Activated naive CD4-positive, alpha-beta T cell treated with anti-CD3 and anti-CD28 coated beads, Interleukin-2, amount 50 U/mL, for 24 hours (primary cell): ENCODE measurements at regions not wholly inside any gene's neighbourhood (a gene's known extent, or its start where the extent isn't known, plus 50 kb on each side); places are given as distances from the start of the nearest gene placed in this dataset.
"Not testable (repeated sequence)": the region's sequence is repeated elsewhere in the genome, so short reads cannot be mapped to it uniquely, and the experiment has no call there.

Experiments used
- H3K27ac Mint-ChIP-seq: one replicate; pipeline ENCODE4 v1.8.0; 2021; ENCODE audit warnings: mild to moderate bottlenecking, mixed read lengths
- H3K27me3 Mint-ChIP-seq: one replicate; pipeline ENCODE4 v1.8.0; 2021; ENCODE audit warnings: mixed read lengths
- H3K36me3 Mint-ChIP-seq: one replicate; pipeline ENCODE4 v1.8.0; 2021; ENCODE audit warnings: mixed read lengths
- H3K4me1 Mint-ChIP-seq: one replicate; pipeline ENCODE4 v1.8.0; 2021; ENCODE audit warnings: mixed read lengths
- H3K4me3 Mint-ChIP-seq: one replicate; pipeline ENCODE4 v1.8.0; 2021; ENCODE audit warnings: mild to moderate bottlenecking, mixed read lengths
- H3K9me3 Mint-ChIP-seq: one replicate; pipeline ENCODE4 v1.8.0; 2021; ENCODE audit warnings: mixed read lengths

DNA sequence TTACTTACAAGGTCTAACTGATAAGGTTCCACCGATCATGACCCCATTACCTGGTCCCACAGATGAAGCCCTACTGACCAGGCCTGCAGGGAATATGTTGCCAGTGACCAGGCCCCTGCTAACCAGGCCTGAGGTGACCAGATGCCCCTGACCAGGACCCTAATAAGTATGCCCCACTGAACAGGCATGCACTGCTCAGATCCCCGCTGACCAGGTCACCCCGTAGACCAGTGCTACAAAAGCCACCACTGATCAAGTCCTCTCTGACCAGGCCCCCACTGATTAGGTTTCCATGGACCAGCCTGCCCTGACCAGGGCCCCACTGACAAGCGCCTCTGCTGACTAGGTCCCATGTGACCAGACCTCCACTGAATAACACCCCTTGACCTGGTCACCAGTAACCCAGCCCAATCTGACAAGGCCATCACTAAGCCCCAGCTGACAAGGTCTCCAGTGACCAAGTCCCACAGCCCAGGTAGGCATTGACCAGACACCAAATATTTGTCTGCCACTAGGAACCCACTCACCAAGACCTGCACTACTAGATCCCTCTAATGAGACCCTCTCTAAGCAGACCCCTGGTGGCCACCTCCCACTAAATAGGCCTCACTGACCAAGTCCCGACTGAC, 228.5 kb downstream of the CWH43 start:
- not testable (repeated sequence) for H3K4me1 Mint-ChIP-seq, H3K36me3 Mint-ChIP-seq, H3K4me3 Mint-ChIP-seq, H3K27me3 Mint-ChIP-seq, H3K27ac Mint-ChIP-seq
- H3K9me3 Mint-ChIP-seq = peaks cover 17% of the 10 kb centered on the region

DNA sequence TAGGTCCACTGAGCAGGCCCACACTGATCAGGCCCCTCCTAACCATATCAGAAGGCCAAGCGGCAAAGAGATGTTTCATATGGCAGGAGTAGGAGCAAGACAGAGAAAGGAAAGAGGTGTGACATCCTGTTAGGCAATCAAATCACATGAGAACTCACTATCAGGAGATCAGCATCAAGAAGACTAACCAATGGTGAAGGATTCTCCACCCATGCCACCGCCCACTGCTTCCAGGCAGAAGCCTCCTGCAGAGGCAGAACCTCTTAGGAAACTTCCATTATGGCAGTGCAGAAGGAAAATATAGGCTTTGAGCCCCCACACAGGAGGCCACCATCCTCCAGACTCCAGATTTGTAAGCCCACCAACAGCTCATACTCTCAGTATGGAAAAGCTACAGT, 229.0 kb downstream of the CWH43 start:
- not testable (repeated sequence) for H3K27me3 Mint-ChIP-seq, H3K4me1 Mint-ChIP-seq, H3K27ac Mint-ChIP-seq, H3K36me3 Mint-ChIP-seq, H3K4me3 Mint-ChIP-seq
- peaks cover 17% of the 10 kb centered on the region for H3K9me3 Mint-ChIP-seq

DNA sequence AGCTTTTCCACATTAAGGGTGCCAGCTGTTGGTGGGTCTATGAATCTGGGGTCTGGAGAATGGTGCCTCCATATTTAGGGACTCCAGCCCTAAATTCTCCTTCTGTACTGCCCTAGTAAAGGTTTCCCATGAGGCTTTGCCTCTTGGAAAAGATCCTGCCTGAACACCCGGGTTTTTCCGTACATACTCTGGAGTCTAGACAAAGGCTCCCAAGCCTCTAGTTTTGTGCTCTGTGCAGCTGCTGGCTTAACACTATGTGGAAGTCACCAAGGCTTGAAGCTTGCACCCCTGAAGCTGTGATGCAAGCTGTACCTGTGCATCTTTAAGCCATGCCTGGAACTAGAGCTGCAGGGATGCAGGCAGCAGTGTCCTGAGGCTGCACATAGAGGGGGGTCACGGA, 230.5 kb downstream of the CWH43 start:
- not testable (repeated sequence) for H3K4me1 Mint-ChIP-seq, H3K4me3 Mint-ChIP-seq, H3K36me3 Mint-ChIP-seq, H3K27me3 Mint-ChIP-seq, H3K27ac Mint-ChIP-seq
- peaks cover 27% of the 10 kb centered on the region for H3K9me3 Mint-ChIP-seq

DNA sequence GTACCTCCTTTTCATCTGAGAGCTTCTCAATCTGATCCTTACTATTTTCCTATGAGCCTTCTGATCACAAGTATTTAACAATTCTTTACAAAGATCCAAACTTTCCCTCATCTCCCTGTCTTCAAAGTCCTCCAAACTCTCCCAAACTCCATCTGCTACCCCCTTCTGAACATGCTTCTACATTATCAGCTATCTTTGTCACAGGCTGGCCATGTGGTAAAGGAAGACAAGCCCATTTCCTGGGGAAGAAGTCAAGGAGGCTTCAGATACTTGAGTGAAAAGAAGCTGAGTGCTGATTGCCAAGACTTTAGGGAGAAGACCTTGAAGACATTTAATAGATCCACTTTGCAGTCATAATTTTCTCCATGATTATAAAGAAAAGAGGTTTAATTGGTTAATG, 231.4 kb downstream of the CWH43 start:
- Mint-ChIP-seq H3K27me3 (no peaks in the 10 kb centered on the region), H3K4me1 (no peaks in the 10 kb centered on the region), H3K36me3 (peaks cover 1% of the 10 kb centered on the region), H3K4me3 (no peak overlapping the region), H3K27ac (no peak overlapping the region), H3K9me3 (peaks cover 36% of the 10 kb centered on the region)

DNA sequence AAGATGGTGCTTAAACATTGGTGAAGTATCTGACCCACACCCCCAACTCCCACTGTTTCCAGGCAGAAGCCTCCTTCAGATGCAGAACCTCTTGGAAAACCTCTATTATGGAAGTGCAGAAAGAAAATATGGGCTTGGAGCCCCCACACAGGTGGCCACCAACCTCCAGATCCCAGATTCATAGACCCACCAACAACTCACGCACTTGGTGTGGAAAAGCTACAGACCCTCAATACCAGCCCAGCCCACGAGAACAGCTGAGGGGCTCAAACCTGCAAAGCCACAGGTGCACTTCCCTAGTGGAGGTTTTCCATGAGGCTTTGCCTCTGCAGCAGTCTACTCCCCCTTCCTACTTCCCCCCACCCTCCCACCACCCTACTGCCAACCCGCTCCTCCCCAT, 232.0 kb downstream of the CWH43 start:
- H3K9me3 Mint-ChIP-seq = peaks cover 39% of the 10 kb centered on the region

DNA sequence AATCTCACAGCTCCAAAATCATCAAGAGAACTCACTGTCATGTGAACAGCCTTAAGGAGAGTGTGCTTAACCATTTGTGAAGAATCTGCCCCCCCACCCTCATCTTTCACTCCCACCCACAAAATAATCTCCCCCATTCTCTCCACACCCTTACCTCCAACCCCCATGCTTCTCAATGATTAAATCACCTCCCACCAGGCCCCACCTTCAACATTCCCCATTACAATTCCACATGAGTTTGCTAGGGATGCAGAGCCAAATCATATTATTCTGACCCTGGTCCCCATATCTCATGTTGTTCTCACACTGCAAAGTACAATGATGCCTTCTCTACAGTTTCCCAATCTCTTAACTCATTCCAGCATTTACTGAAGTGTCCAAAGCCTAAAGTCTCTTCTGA, 232.9 kb downstream of the CWH43 start:
- H3K4me1 Mint-ChIP-seq, H3K27me3 Mint-ChIP-seq, H3K27ac Mint-ChIP-seq, H3K4me3 Mint-ChIP-seq, H3K36me3 Mint-ChIP-seq: not testable (repeated sequence)
- peaks cover 41% of the 10 kb centered on the region for H3K9me3 Mint-ChIP-seq

More for the DNA sequence above, 232.0 kb downstream of the CWH43 start:
- not testable (repeated sequence) for H3K4me1 Mint-ChIP-seq, H3K27ac Mint-ChIP-seq, H3K4me3 Mint-ChIP-seq, H3K36me3 Mint-ChIP-seq, H3K27me3 Mint-ChIP-seq

DNA sequence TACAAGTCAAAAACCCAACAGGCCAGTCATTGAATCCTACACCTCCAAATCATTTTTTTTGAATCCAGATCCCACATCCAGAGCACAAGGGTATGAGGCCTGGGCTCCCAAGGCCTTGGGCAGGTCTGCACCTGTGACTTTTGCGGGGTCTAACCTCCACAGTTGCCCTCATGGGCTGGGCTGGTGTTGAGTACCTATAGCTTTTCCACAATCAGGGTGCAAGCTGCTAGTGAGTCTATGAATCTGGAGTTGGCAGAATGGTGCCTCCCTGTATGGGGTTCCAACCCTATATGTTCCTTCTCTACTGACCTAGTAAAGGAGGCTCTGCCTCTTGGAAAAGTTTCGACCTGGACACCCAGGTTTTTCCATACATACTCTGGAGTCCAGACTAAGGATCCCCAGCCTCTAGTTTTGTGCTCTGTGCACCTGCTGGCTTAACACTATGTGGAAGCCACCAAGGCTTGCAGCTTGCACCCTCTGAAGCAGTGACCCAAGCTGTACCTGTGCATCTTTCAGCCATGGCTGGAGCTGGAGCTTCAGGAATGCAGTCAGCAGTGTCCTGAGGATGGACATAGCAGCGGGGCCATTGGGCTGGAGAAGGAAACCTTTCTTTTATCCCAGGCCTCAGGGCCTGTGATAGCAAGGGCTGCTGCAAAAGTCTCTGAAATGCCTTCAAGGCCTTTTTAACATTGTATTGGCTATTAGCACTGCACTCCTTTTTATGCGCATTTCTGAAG, 233.6 kb downstream of the CWH43 start:
- not testable (repeated sequence) for H3K27ac Mint-ChIP-seq, H3K4me3 Mint-ChIP-seq, H3K36me3 Mint-ChIP-seq, H3K27me3 Mint-ChIP-seq, H3K4me1 Mint-ChIP-seq
- H3K9me3 Mint-ChIP-seq = peaks cover 41% of the 10 kb centered on the region

DNA sequence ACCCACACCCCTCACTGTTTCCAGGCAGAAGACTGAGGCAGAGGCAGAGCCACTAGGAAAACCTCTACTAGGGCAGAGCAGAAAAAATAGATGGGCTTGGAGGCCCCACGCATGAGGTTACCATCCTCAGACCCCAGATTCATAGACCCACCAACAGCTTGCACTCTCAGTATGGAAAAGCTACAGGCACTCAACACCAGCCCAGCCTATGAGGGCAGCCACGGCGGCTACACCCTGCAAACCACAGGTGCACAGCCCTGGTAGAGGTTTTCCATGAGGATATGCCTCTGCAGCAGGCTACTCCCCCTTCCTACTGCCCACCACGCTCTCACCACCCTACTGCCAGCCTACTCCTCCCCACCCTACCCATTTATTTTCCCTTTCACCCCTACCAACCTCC, 235.1 kb downstream of the CWH43 start:
- Mint-ChIP-seq H3K27ac (no peak overlapping the region), H3K4me3 (no peak overlapping the region), H3K27me3 (no peaks in the 10 kb centered on the region), H3K36me3 (peaks cover 3% of the 10 kb centered on the region), H3K9me3 (peaks cover 40% of the 10 kb centered on the region), H3K4me1 (no peaks in the 10 kb centered on the region)

DNA sequence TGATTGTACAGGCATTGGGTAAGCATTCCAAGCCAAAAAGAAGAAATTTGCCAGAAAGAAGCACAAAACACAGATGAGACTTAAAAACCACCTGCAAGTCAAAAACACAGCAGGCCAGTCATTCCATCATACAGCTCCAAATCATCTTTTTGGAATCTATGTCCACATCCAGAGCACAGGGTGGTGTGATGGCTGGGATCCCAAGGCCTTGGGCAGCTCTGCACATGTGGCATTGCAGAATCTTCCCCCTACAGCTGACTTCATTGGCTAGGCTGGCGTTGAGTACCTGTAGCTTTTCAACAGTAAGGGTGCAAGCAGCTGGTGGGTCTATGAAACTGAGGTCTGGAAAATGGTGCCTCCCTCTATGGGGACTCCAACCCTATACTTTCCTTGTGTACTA, 236.7 kb downstream of the CWH43 start:
- H3K4me1 Mint-ChIP-seq, H3K27ac Mint-ChIP-seq, H3K4me3 Mint-ChIP-seq, H3K27me3 Mint-ChIP-seq, H3K36me3 Mint-ChIP-seq: not testable (repeated sequence)
- peaks cover 38% of the 10 kb centered on the region for H3K9me3 Mint-ChIP-seq

DNA sequence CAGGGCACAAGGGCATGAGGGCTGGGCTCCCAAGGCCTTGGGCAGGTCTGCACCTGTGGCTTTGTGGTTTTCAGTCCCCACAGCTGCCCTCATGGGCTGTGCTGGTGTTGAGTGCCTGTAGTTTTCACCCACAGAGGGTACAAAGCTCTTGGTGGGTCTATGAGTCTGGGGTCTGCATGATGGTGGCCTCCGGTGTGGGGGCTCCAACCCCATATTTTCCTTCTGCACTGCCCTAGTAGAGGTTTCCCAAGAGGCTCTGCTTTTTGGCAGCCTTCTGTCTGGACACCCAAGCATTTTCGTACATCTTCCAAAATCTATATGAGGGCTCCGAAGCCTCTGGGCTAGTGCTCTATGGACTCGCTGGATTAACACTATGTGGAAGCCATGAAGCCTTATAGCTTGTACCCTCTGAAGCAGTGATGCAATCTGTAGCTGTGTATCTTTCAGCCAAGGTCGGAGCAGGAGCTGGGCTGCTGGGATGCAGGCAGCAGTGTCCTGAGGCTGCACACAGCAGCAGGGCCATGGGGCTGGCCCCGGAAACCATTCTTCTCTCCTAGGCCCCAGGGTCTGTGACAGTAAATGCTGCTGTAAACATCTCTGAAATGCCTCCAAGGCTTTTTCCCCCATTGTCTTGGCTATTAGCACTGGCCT, 240.3 kb downstream of the CWH43 start:
- H3K4me3 Mint-ChIP-seq, H3K36me3 Mint-ChIP-seq, H3K4me1 Mint-ChIP-seq: not testable (repeated sequence)

DNA sequence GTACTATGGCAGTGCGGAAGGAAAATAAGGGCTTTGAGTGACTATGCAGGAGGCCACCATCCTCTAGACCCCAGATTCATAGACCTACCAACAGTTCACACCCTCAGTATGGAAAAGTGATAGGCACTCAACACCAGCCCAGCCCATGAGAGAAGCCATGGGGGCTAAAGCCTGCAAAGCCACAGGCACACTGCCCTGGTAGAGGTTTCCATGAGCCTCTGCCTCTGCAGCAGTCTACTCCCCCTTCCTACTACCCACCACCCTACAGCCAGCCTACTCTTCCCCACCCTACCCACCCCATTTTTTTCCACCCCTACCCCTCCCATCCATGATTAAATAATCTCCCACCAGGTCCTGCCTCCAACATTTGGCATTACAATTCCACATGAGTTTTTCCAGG, 241.9 kb downstream of the CWH43 start:
- not testable (repeated sequence) for H3K27me3 Mint-ChIP-seq, H3K36me3 Mint-ChIP-seq, H3K27ac Mint-ChIP-seq, H3K4me3 Mint-ChIP-seq, H3K4me1 Mint-ChIP-seq
- peaks cover 11% of the 10 kb centered on the region for H3K9me3 Mint-ChIP-seq

More for the DNA sequence above, 240.3 kb downstream of the CWH43 start:
- not testable (repeated sequence) for H3K27me3 Mint-ChIP-seq, H3K27ac Mint-ChIP-seq
- peaks cover 26% of the 10 kb centered on the region for H3K9me3 Mint-ChIP-seq

DNA sequence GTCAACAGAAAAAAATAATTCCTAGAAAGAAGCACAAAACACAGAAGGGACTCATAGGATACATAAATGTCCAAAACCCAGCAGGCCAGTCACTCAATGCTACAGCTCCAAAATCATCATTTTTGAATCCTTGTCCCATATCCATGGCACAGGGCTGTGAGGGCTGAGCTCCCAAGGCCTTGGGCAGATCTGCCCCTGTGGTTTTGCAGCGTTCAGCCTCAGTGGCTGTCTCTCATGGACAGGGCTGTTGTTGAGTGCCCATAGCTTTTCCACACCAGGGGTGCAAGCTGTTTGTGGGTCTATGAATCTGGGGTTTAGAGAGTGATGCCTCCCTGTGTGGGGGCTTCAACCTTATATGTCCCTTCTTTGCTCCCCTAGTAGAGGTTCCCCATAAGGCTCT, 243.2 kb downstream of the CWH43 start:
- not testable (repeated sequence) for H3K4me3 Mint-ChIP-seq, H3K9me3 Mint-ChIP-seq, H3K36me3 Mint-ChIP-seq

DNA sequence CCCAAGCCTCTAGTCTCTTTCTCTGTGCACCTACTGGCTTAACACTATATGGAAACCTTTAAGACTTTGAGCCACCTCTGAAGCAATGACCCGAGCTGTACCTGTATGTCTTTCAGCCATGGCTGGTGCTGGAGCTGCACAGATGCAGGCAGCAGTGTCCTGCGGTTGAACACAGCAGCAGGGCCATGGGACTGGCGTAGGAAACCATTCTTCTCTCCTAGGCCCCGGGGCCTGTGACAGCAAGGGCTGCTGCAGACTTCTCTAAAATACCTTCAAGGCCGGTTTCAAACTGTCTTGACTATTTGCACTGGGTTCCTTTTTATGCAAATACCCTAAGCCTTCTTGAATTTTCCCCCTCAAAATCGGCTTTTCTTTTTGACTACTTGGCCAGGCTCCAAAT, 243.6 kb downstream of the CWH43 start:
- not testable (repeated sequence) for H3K9me3 Mint-ChIP-seq, H3K27ac Mint-ChIP-seq, H3K36me3 Mint-ChIP-seq, H3K4me1 Mint-ChIP-seq, H3K27me3 Mint-ChIP-seq, H3K4me3 Mint-ChIP-seq

More for the DNA sequence above, 243.2 kb downstream of the CWH43 start:
- not testable (repeated sequence) for H3K27me3 Mint-ChIP-seq, H3K4me1 Mint-ChIP-seq, H3K27ac Mint-ChIP-seq

DNA sequence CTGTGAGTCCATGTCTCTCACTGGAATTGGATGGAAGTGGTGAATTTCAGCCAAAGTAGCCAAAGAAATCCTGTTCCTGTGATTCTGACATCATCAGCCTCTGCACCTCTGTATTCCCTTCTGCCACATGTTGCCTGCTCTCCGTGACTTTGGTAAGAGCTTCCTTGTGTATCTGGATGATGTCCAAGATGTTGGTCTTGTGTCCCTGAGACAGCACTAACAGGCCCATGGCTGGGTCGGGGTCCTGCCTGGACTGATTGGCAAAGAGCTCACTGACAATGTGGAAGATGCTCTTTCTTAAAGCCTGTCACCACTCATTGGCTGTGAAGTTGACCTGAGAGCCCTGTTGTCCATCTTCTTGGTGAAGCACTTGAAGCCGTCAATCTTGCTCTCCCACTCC, 247.3 kb downstream of the CWH43 start:
- H3K27ac Mint-ChIP-seq, H3K36me3 Mint-ChIP-seq, H3K27me3 Mint-ChIP-seq, H3K4me1 Mint-ChIP-seq, H3K4me3 Mint-ChIP-seq, H3K9me3 Mint-ChIP-seq: not testable (repeated sequence)

DNA sequence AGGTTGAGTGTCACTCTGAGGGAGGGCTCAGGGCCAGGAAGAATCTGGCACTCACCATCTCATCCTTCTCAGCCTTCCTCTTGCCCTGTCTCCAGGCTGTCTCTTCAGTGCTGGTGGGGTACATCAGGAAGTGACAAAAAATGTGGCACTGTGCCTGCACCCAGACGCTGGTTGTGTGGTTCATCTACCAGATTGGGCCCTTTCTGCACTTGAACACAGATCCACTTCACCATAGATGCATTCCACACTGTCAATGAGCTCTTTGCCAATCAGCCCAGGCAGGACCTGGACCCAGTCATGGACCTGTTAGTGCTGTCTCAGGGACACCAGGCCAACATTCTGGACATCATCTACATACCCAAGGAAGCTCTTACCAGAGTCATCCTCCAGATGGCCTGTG, 247.7 kb downstream of the CWH43 start:
- not testable (repeated sequence) for H3K27me3 Mint-ChIP-seq, H3K36me3 Mint-ChIP-seq, H3K27ac Mint-ChIP-seq, H3K4me1 Mint-ChIP-seq, H3K9me3 Mint-ChIP-seq, H3K4me3 Mint-ChIP-seq

DNA sequence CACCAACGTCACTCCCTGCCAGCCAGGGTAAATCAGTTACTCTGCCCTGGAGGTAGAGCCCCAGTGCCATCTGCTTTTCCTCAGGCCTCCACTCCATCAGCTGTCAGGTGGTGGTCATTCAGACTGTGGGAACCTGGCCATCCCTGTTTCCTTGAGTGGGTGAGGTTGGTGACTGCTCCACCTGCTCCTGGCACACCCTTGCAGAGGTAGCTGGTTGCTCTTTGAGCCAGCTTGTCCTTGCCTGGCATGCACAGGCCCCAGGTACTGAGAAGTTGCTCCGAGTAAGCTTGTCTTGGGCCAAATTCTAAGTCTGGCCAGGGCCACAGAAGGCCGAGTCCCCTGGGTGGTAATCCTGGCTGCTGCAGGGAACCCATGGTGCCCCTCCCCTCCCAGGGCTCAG, 248.3 kb downstream of the CWH43 start:
- not testable (repeated sequence) for H3K27ac Mint-ChIP-seq

More for the DNA sequence above, 248.3 kb downstream of the CWH43 start:
- not testable (repeated sequence) for H3K27me3 Mint-ChIP-seq, H3K4me3 Mint-ChIP-seq, H3K9me3 Mint-ChIP-seq, H3K4me1 Mint-ChIP-seq, H3K36me3 Mint-ChIP-seq
